Ishikawa (cell line): ENCODE measurements at regions not wholly inside any gene's neighbourhood (a gene's known extent, or its start where the extent isn't known, plus 50 kb on each side); places are given as distances from the start of the nearest gene placed in this dataset.

Experiments used
- RAD21 ChIP-seq: IDR thresholded peaks from 2 replicates; pipeline ENCODE4 v1.6.1; 2012; ENCODE audit warnings: low read depth
- TCF12 ChIP-seq: IDR thresholded peaks from 2 replicates; pipeline ENCODE4 v1.6.1; 2012; ENCODE audit warnings: low read depth
- ZBTB7A ChIP-seq: IDR thresholded peaks from 2 replicates; pipeline ENCODE4 v1.6.1; 2012; ENCODE audit warnings: low read depth
- TF ChIP-seq, protein P1 (sequence below): IDR thresholded peaks from 2 replicates; pipeline ENCODE4 v1.6.1; 2012

DNA sequence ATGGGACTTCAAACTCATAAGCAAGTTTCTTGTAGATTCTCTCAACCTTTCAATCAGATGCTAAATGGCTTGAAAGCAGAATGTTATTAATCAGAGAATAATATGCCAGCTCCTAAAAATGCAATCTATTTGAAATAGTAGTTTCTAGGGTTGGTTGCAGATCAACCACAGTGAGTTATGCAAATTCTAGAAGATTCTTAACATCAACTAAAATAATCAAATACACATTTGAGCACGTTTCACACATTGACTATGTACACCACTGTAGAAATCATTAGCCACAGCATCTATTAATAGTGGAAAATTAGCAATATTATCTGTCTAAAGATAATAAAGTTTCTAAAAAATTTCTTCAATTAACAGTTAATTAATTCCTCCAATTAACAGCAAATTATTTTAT lies 141.9 kb upstream of the GJE1 start:
- no peak for TF ChIP-seq TCF12
- TF ChIP-seq RAD21, result no peak
- TF ChIP-seq, protein P1, sequence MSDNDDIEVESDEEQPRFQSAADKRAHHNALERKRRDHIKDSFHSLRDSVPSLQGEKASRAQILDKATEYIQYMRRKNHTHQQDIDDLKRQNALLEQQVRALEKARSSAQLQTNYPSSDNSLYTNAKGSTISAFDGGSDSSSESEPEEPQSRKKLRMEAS, result no peak
- no peak for TF ChIP-seq ZBTB7A
